HG03159 (cell line): ENCODE measurements at regions not wholly inside any gene's neighbourhood (a gene's known extent, or its start where the extent isn't known, plus 50 kb on each side); places are given as distances from the start of the nearest gene placed in this dataset.
"Not testable (repeated sequence)": the region's sequence is repeated elsewhere in the genome, so short reads cannot be mapped to it uniquely, and the experiment has no call there.

ENCODE experiments used
- ATAC-seq: cut with Tn5 transposase; IDR thresholded peaks from one replicate; pipeline ENCODE4 v1.9.1; 2021; ENCODE audit warnings: mild to moderate bottlenecking, moderate library complexity; ENCODE audit not compliant: unreplicated experiment

DNA sequence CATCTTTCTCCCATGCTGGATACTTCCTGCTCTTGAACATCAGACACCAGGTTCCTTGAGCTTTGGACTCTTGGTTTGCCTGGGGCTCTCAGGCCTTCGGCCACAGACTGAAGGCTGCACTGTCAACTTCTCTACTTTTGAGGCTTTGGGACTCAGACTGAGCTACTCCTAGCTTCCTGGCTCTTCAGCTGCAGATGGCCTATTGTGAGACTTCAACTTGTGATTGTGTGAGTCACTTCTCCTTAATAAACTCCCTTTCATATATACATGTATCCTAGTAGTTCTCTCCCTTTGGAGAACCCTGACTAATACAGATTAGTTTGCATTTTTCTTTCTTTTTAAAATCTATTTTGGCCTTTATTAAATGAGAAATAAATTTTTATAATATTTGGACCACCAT is 276.2 kb upstream of the SEMA3C start:
- no peak for ATAC-seq

DNA sequence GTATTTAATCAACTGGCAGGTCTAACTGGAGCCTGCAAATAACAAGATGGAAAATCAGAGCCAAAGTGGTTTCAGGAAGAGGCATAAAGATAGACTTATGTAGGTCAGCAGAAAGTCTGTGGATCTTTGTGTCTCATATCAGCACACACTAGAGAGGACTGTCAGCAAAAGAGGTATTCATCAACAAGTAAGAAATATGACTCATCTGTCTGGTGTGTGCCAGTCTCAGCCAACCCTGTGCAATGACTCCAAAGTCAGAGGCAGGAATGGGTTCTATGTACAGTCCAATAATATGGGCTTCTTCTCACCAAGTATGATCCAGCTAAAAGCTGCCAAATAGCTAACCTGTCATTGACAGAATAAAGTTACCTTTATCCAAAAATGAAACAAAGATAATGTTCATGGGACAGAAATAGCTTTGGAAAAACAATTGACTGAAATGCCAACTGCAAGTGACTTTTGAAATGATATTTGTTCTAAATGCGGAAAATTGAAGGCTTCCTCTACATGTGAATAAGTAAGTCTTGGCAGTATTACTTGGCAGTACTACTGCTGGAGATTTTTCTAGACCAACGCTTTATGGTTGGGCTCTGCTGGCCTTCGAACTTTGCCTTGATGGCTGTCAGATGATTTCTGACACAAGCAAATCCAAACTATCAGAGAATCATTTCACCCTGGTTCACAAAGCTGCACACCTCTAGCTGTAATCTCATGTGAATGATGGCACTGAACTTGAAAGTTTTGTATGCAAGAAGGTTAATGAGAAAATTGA is 272.3 kb upstream of the SEMA3C start:
- no peak for ATAC-seq

- ATAC-seq, result no peak
Observed at GRCh38 chr7:81187753-81188152, 268.9 kb upstream of the SEMA3C start.

GRCh38 chr7:81186691-81187090 is 267.8 kb upstream of the SEMA3C start:
- ATAC-seq, result no peak

DNA sequence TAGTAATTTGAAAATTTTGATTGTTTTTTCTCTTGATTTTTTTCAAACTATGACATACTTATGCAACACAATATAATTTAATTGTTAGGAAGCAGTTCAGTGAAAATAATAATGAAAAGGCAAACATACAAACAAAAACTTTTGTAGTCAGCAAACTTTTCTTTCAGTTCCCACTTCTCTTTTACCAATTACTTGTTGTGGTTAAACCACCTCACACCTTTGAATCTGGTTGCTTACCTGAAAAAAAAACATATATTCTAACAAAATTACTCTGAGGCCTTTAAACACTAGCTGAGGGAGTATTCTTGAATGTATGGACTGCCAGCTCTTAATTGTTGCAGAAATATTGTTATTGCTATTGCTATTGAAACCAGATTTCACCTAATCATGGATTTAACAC is 266.2 kb upstream of the SEMA3C start:
- ATAC-seq, result no peak

DNA sequence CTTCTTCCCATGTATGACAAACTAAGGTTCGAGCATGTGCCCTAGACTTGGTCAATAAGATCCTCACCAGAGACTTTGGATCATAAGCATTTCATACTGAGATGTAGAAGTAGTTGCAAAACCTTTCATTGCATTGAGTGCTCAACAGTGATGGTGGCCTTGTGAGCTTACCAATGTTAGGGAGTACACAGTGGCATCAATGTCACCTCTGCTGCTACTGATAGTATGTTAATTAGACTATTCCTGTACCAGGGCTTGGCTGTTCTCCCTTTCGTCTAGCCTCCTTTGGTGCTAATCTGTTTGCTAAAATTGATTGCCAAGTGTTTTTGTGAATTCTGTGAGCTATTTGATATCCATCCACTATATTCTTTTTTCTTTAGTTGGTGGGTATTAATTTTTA is 264.5 kb upstream of the SEMA3C start:
- ATAC-seq, result no peak

- ATAC-seq, result not testable (repeated sequence)
Observed at GRCh38 chr7:81182056-81182455, 263.2 kb upstream of the SEMA3C start.

- no peak for ATAC-seq
Observed at GRCh38 chr7:81181066-81181465, 262.2 kb upstream of the SEMA3C start.

DNA sequence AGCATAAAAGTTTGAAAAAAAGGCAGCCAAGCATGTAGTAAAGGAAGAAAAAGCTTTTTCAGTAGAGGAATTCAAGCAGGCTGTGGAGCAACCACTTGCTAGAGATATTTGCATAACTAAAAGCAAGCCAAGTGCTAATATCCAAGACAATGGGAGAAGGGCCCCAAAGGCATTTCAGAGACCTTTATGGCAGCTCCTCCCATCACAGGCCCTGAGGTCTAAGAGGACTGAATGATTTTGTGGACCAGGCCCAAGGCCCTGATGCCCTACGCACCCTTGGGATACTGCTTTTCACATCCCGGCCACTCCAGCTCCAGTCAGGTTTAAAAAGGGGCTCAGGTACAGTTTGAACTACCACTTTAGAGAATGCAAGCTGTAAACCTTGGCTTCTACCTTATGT is 261.7 kb upstream of the SEMA3C start:
- no peak for ATAC-seq

- no peak for ATAC-seq
Observed at GRCh38 chr7:81175275-81175940, 256.6 kb upstream of the SEMA3C start.

DNA sequence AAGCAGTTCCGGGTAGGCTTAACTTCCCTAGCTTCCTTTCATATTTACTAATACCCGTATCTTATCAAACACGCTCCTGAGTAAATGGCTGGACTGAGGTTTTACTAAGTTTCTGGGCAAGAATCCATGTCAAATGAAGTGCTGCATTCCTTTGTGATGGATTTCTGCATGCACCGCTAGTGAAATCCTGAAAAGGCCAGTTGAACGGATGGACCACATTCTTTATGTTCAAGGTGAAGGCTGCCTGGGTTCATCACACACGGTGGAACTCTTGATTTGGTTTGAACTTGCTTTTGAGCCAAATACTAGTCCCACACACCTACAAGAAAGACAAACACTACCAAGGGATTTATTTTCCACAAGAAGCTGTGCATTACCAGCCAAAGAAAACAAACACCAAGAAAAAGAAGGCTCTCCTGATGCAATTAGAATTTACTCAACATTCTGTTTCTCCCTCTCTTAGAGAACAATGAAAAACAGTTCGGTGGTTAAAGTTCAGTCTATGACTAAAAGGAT is 255.0 kb upstream of the SEMA3C start:
- no peak for ATAC-seq

DNA sequence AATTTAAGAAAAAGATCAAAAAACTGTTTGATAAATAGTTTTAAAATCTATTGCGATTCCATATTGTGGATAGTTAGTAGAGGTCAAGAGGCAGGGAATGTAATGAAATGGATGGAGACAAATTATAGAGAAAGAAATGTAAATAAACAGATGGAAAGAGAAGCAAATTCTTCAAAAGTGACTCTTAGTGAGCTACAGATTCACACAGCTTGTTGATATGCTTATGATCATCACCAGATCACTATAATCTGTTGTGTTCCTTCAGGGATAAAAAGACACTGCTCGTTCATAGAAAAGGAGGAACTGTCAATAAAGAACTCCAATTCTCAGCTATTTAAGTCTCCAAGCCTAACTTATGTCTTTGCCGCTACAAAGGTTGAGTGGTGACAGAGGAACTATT is 251.4 kb upstream of the SEMA3C start:
- no peak for ATAC-seq

DNA sequence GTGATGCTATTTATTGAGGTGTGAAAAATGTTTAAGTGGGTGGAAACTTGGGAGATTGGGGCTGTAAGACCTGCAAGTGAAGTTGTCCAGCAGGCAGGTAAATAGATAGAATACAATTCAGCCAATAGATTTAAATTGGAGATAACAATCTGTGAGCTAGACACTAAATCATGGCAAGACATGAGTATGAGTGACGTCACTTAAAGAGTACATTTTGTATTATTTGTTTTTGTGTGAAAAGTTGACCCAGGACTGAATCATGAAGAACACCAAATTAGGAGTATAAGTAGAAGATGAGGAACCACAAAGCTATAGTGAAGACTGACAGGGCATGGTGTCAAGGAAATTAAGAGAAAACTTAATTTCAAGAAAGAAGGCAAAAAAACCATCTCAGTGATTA is 249.1 kb upstream of the SEMA3C start:
- no peak for ATAC-seq

DNA sequence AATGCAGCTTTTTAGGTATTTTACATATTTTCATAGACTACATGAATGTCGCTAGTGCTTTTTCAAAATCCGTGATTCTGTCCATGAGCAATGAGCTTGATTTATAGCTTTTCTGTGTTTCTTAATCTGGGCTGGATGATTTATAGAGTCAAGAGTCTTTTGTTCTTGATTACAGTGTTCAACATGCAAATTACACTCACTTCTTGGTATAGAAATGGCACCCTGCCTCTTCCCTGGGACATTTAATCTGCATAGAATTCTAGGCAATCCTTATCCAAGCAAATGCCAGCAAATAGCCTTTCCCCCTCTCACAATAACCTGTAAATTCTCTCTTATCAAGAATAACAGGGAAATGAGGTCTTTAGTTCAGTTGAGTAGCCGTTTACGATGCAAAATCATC is 246.2 kb upstream of the SEMA3C start:
- no peak for ATAC-seq

DNA sequence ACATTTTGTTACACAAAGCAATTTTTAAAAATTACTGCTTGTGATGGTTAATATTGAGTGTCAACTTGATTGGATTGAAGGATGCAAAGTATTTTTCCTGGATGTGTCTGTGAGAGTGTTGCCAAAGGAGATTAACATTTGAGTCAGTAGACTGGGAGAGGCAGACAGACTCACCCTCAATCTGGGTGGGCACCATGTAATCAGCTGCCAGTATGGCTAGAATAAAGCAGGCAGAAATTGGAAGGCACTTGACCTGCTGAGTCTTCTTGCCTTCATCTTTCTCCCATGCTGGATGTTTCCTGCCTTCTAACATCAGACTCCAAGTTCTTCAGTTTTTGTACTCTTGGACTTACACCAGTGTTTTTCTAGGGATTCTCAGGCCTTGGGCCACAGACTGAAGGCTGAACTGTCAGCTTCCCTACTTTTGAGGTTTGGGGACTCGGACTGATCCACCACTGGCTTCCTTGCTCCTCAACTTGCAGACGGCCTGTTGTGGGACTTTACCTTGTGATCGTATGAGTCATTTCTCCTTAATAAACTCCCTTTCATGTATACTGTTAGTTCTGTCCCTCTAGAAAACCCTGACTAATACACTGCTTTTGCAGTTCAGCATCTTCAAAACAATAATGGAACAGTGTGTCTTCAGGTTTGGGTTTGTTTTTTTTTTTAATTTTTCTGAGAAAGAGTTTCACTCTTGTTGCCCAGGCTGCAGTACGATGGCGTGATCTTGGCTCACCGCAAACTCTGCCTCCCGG is 244.1 kb upstream of the SEMA3C start:
- ATAC-seq, result no peak

DNA sequence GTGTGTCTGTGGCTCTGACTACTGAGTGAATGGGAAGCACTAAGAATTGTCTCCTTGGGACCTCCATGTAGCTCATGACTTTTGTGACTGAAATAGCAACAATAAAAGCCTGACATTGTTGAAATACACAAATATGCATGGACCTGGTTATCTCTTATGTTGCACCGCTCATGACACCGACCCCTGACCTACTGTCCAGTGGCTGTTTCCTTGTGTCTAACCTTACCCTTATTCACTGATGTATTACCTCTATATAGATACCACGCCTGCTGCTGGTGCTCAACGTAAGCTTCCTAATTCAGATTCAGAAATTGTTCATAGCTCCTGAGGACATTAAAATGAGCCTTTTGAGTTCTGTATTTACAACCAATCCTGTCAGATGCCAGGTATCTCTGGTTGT is 243.4 kb upstream of the SEMA3C start:
- ATAC-seq, result no peak

DNA sequence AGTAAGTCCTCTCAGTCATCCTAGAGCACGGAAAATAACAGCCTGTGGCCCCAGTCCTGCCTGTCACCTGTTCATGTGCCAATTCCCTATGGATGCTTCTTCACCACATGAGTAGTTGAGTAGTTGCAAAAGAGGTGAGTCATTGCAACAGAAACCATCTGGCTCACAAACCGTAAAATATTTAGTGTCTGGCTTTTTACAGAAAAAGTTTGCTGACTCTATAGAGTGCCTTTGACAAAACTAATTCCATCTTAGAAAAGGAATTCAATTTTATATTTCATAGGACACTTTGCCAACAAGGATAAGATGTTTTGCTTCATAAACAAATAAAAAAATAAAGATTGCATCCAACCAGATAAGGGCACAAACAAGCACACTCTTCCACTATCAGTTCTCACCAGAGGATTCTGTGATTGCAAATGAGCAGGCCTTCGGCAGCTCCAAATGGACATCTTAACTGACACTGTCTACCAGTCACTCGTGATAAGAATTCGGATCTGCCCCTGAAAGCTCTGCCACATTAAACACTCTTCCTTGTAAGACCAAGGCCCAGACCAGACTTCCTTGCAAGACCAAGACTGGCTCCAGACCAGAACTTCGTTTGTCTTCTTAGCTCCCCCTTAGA is 242.7 kb upstream of the SEMA3C start:
- ATAC-seq, result no peak

- no peak for ATAC-seq
Observed at GRCh38 chr7:81159402-81159801, 240.6 kb upstream of the SEMA3C start.

DNA sequence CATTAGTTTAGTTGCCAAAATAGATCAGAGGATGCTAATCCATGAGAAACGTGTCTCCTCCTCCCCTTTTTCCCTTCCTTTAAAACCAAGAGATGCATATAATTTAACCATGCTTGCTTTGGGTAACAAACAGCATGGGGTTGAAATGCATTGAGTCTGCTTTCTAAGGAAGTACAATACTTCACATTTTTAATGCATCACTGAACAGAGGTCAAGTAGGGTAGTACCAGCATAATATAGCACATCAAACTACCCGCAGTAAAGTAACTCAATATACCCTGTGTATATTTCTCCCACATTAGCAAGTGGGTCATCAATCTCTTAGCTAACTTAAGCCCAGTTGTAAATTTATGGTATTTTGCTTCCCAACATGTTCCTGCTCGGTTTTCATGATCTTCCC is 239.3 kb upstream of the SEMA3C start:
- ATAC-seq, result no peak

- no peak for ATAC-seq
Observed at GRCh38 chr7:81155654-81156373, 237.0 kb upstream of the SEMA3C start.

DNA sequence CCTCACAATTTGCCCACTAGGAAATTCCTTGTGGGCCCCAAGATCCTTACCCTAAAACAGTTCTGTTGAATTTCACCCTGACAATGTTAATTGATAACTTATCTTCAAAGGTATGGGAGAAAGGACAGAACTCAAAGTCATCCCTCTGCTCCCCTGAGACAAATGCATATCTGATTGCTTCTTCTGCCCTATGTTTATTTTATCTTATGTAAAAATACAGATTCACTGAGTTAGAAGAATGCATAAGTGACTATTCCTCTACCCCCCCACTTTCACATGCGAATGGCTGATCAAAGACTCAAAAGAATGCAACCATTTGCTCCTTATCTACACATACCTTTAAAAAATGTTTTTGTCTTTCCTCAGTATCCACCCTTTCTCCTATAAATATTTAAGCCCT is 235.7 kb upstream of the SEMA3C start:
- no peak for ATAC-seq
